ENCODE measurements at regions not wholly inside any gene's neighbourhood (a gene's known extent, or its start where the extent isn't known, plus 50 kb on each side); places are given as distances from the start of the nearest gene placed in this dataset.

GRCh38 chr7:149669121-149669818, 104.1 kb downstream of the ZNF467 start:
- DNase-seq (ENCODE audit: low spot score), result peak; percentile 7
- peaks cover 21% of the 10 kb centered on the region for H3K4me1 ChIP-seq (ENCODE audit: insufficient read depth, low read length)
- intact Hi-C loops (cut with micrococcal nuclease; ENCODE audit: unreplicated experiment), result no loop called here
- no peaks in the 10 kb centered on the region for H3K9me3 ChIP-seq (ENCODE audit: low read length)
- 4% methylated on average over 7 of the region's 7 CpGs for WGBS (ENCODE audit: low lambda C conversion rate)
- no peak overlapping the region for H3K4me2 ChIP-seq (ENCODE audit: low read depth, low read length)
- H3K79me2 ChIP-seq (ENCODE audit: insufficient read depth, low read length), result no peaks in the 10 kb centered on the region
- ChIA-PET CTCF (ENCODE audit: low intra/inter-chr PET ratio, low total read pairs) (interaction anchor here (2.3 kb wide), 1 partner anchor 72 kb away, joined by 19 read pairs; no protein-coding TSS in a partner anchor), POLR2A (no interaction called here)
- no peak overlapping the region for H3K27ac ChIP-seq (ENCODE audit: extremely low read length, insufficient read depth, low read length)
- no peak overlapping the region for H2AFZ ChIP-seq (ENCODE audit: low read length)
- no peaks in the 10 kb centered on the region for H3K27me3 ChIP-seq (ENCODE audit: control insufficient read depth in 1 of 2, insufficient read depth in 2 of 2, low read length in 2 of 2)
- FAIRE-seq, result peak; percentile 34
- no peak overlapping the region for H3K4me3 ChIP-seq (replicated peaks in 1 of 3; ENCODE audit: insufficient read depth in 1 of 3, low read depth in 2 of 3, low read length in 3 of 3)
- no TSS peak for BruUV-seq (replicated peaks)
- H4K20me1 ChIP-seq (ENCODE audit: insufficient read depth, low read length), result no peaks in the 10 kb centered on the region
- H3K36me3 ChIP-seq (replicated peaks in 1 of 2; ENCODE audit: control insufficient read depth in 1 of 2, insufficient read depth in 2 of 2, low read length in 2 of 2), result no peaks in the 10 kb centered on the region
- in situ Hi-C loops (cut with HindIII; ENCODE audit: extremely low pct_ligation_motif_present, low pct_unique_long_range_greater_than_20kb), result no loop called here
- ATAC-seq, result no peak
- no peak overlapping the region for H3K9ac ChIP-seq (ENCODE audit: insufficient read depth, low read depth, low read length)
- TF ChIP-seq HNF4A (CRISPR knock-in tag; IDR thresholded peaks at IDR 0.05) (no peak), CSRNP1 (CRISPR knock-in tag; IDR thresholded peaks at IDR 0.05) (no peak), CTCF (CRISPR knock-in tag; IDR thresholded peaks at IDR 0.05) (peak; percentile 50), IKZF4 (CRISPR knock-in tag; IDR thresholded peaks at IDR 0.05; ENCODE audit: borderline replicate concordance, low read depth, not compliant biosample characterization) (no peak), RFX3 (CRISPR knock-in tag; IDR thresholded peaks at IDR 0.05) (no peak)
- TF ChIP-seq, protein P1, sequence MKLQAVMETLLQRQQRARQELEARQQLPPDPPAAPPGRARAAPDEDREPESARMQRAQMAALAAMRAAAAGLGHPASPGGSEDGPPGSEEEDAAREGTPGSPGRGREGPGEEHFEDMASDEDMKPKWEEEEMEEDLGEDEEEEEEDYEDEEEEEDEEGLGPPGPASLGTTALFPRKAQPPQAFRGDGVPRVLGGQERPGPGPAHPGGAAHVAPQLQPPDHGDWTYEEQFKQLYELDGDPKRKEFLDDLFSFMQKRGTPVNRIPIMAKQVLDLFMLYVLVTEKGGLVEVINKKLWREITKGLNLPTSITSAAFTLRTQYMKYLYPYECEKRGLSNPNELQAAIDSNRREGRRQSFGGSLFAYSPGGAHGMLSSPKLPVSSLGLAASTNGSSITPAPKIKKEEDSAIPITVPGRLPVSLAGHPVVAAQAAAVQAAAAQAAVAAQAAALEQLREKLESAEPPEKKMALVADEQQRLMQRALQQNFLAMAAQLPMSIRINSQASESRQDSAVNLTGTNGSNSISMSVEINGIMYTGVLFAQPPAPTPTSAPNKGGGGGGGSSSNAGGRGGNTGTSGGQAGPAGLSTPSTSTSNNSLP (IDR thresholded peaks at IDR 0.05; ENCODE audit: low read depth, low read length), result no peak
- TF ChIP-seq, protein P2, sequence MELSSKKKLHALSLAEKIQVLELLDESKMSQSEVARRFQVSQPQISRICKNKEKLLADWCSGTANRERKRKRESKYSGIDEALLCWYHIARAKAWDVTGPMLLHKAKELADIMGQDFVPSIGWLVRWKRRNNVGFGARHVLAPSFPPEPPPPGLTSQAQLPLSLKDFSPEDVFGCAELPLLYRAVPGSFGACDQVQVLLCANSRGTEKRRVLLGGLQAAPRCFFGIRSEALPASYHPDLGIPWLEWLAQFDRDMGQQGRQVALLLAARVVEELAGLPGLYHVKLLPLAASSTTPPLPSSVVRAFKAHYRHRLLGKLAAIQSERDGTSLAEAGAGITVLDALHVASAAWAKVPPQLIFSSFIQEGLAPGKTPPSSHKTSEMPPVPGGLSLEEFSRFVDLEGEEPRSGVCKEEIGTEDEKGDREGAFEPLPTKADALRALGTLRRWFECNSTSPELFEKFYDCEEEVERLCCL (CRISPR knock-in tag; IDR thresholded peaks at IDR 0.05; ENCODE audit: borderline replicate concordance), result no peak

Data from HepG2 (cell line).